K562 (cell line): ENCODE measurements at regions not wholly inside any gene's neighbourhood (a gene's known extent, or its start where the extent isn't known, plus 50 kb on each side); places are given as distances from the start of the nearest gene placed in this dataset.

Experiments used
- CTCFL ChIP-seq: IDR thresholded peaks from 2 replicates; pipeline ENCODE4 v1.6.1; 2011; ENCODE audit warnings: borderline replicate concordance, low read depth, mild to moderate bottlenecking, moderate library complexity, low read length; ENCODE audit not compliant: insufficient read depth, poor library complexity, severe bottlenecking
- FOS ChIP-seq: IDR thresholded peaks from 3 replicates; pipeline ENCODE4 v1.6.1; 2011; ENCODE audit not compliant: insufficient read length; ENCODE audit errors: extremely low read depth
- FUS ChIP-seq: fragments of 200-400 bp; formaldehyde crosslinking; optimal IDR thresholded peaks from 2 replicates; pipeline ENCODE3; 2017; ENCODE audit warnings: low read depth, low read length
- HBP1 ChIP-seq: fragments of 450-650 bp; formaldehyde crosslinking; IDR thresholded peaks from 2 replicates; pipeline ENCODE4 v1.4.0; 2022; ENCODE audit warnings: missing genetic modification characterization
- HES1 ChIP-seq: fragments of 450-650 bp; IDR thresholded peaks from 2 replicates; pipeline ENCODE4 v1.6.1; 2016; ENCODE audit warnings: low read depth, mild to moderate bottlenecking, moderate library complexity
- HLTF ChIP-seq: fragments of 450-650 bp; IDR thresholded peaks from 2 replicates; pipeline ENCODE4 v1.6.1; 2016
- JUN ChIP-seq, 2 experiments: sonication (generic) in 1 of 2; formaldehyde crosslinking in 1 of 2; IDR thresholded peaks; 2 replicates each; pipeline versions ENCODE4 v1.6.1 to v1.8.0; 2012 to 2022; ENCODE audit warnings: borderline replicate concordance in 2 of 2, mild to moderate bottlenecking in 2 of 2, improper control_type of control experiment in 1 of 2, low read depth in 1 of 2, low read length in 1 of 2, missing genetic modification reagents in 1 of 2
- KHSRP ChIP-seq: fragments of 450-650 bp; IDR thresholded peaks from 2 replicates; pipeline ENCODE4 v1.6.1; 2017
- KLF10 ChIP-seq: fragments of 250-450 bp; sonication (Bioruptor Pico); IDR thresholded peaks from 2 replicates; pipeline ENCODE4 v1.6.1; 2021; ENCODE audit warnings: matching md5 sums
- MAFK ChIP-seq: IDR thresholded peaks from 2 replicates; pipeline ENCODE4 v1.6.1; 2011; ENCODE audit warnings: low read length, improper control_type of control experiment
- RREB1 ChIP-seq: fragments of 250-450 bp; sonication (Bioruptor Pico); IDR thresholded peaks from 2 replicates; pipeline ENCODE4 v1.4.0; 2020
- TRIM28 ChIP-seq: fragments of 450-650 bp; IDR thresholded peaks from 2 replicates; pipeline ENCODE4 v1.6.1; 2017
- XRCC3 ChIP-seq: fragments of 450-650 bp; IDR thresholded peaks from 2 replicates; pipeline ENCODE4 v1.6.1; 2017; ENCODE audit warnings: mild to moderate bottlenecking, moderate library complexity
- ZNF431 ChIP-seq: sonication (generic); formaldehyde crosslinking; IDR thresholded peaks from 2 replicates; pipeline ENCODE4 v1.8.0; 2022; ENCODE audit warnings: mild to moderate bottlenecking, missing genetic modification reagents
- ZNF444 ChIP-seq: fragments of 250-450 bp; sonication (Bioruptor Pico); IDR thresholded peaks from 2 replicates; pipeline ENCODE4 v1.4.0; 2020; ENCODE audit warnings: mild to moderate bottlenecking, moderate library complexity
- ZNF57 ChIP-seq: fragments of 450-650 bp; formaldehyde crosslinking; IDR thresholded peaks from 2 replicates; pipeline ENCODE4 v1.4.0; 2020; ENCODE audit warnings: mild to moderate bottlenecking, moderate library complexity
- ZNF766 ChIP-seq: fragments of 200-800 bp; sonication (Bioruptor generic); conservative IDR thresholded peaks from 2 replicates; pipeline ENCODE4 v1.6.1; 2016; ENCODE audit warnings: missing genetic modification characterization, missing compliant biosample characterization

- no peak for TF ChIP-seq RREB1 (CRISPR knock-in tag)
- TF ChIP-seq TRIM28 = 0 out of 2 replicates have a peak, but pooled peaks have one; percentile 56
- peak; percentile 43 for TF ChIP-seq FOS
- no peak for TF ChIP-seq KHSRP
- no peak for TF ChIP-seq HBP1 (CRISPR knock-in tag)
- TF ChIP-seq FUS = no peak
- no peak for TF ChIP-seq ZNF766
- TF ChIP-seq XRCC3 = no peak
- no peak for TF ChIP-seq HLTF
- TF ChIP-seq ZNF431 = no peak
- TF ChIP-seq ZNF57 (CRISPR knock-in tag) = no peak
- peak; percentile 95 for TF ChIP-seq JUN (IDR thresholded peaks at IDR 0.05; ENCODE audit: borderline replicate concordance, low read depth, low read length)
- 0 out of 2 replicates have a peak, but pooled peaks have one; percentile 63 for TF ChIP-seq JUN (CRISPR knock-in tag; IDR thresholded peaks at IDR 0.05; ENCODE audit: borderline replicate concordance)
- TF ChIP-seq ZNF444 = no peak
- peak; percentile 28 for TF ChIP-seq CTCFL
- no peak for TF ChIP-seq HES1
- no peak for TF ChIP-seq KLF10 (CRISPR knock-in tag)
- TF ChIP-seq MAFK = 0 out of 2 replicates have a peak, but pooled peaks have one; percentile 11
These were observed 108.9 kb upstream of the POGK start (continued) for GRCh38 chr1:166730299-166730888.
